CD4-positive, CD25-positive, alpha-beta regulatory T cell (primary cell): ENCODE measurements at regions not wholly inside any gene's neighbourhood (a gene's known extent, or its start where the extent isn't known, plus 50 kb on each side); places are given as distances from the start of the nearest gene placed in this dataset.

Source experiments
- ATAC-seq, 2 donors: fragments of 150-1000 bp; cut with Tn5 transposase; one replicate each; pipeline ENCODE4 v1.10.0; 2021; ENCODE audit warnings: low read depth in 2 of 2, moderate number of reproducible peaks in 2 of 2, moderate library complexity in 1 of 2
- DNase-seq, 3 donors: peaks; one replicate each; pipeline versions ENCODE4 v3.0.0 to v3.0.0-alpha.2; 2012 to 2022; ENCODE audit warnings: mixed read lengths in 1 of 3
- H3K27ac ChIP-seq: one replicate; pipeline ENCODE4 v1.7.0; 2013; ENCODE audit warnings: mild to moderate bottlenecking, low read length; ENCODE audit not compliant: insufficient read depth, poor library complexity, severe bottlenecking
- H3K27me3 ChIP-seq: one replicate; pipeline ENCODE4 v1.7.0; 2013; ENCODE audit warnings: low read length; ENCODE audit not compliant: control insufficient read depth, insufficient read depth
- H3K36me3 ChIP-seq: one replicate; pipeline ENCODE4 v1.7.0; 2013; ENCODE audit warnings: mild to moderate bottlenecking, low read length, moderate library complexity; ENCODE audit not compliant: control insufficient read depth, insufficient read depth
- H3K4me1 ChIP-seq: 2 replicates; pipeline ENCODE4 v1.7.0; 2013; ENCODE audit warnings: mild to moderate bottlenecking, low read length; ENCODE audit not compliant: insufficient read depth, control insufficient read depth, poor library complexity, severe bottlenecking
- H3K4me3 ChIP-seq: one replicate; pipeline ENCODE4 v1.7.0; 2013; ENCODE audit warnings: low read depth, mild to moderate bottlenecking, low read length, moderate library complexity
- H3K9me3 ChIP-seq, 2 experiments: 1 replicate in 1 of 2; 2 replicates in 1 of 2; pipeline ENCODE4 v1.7.0; 2013; ENCODE audit warnings: low read length in 2 of 2, mild to moderate bottlenecking in 1 of 2, moderate library complexity in 1 of 2; ENCODE audit not compliant: control insufficient read depth in 2 of 2
- H3K27ac Mint-ChIP-seq, 3 donors: one replicate each; pipeline ENCODE4 v1.8.0; 2020 to 2022; ENCODE audit warnings: mild to moderate bottlenecking in 3 of 3, mixed read lengths in 3 of 3, moderate library complexity in 2 of 3
- H3K27me3 Mint-ChIP-seq: one replicate; pipeline ENCODE4 v1.8.0; 2022; ENCODE audit warnings: mild to moderate bottlenecking, mixed read lengths
- H3K36me3 Mint-ChIP-seq: one replicate; pipeline ENCODE4 v1.8.0; 2020; ENCODE audit warnings: mixed read lengths
- H3K4me1 Mint-ChIP-seq, 4 donors: one replicate each; pipeline ENCODE4 v1.8.0; 2020 to 2022; ENCODE audit warnings: mixed read lengths in 4 of 4, mild to moderate bottlenecking in 1 of 4
- H3K4me3 Mint-ChIP-seq, 4 donors: one replicate each; pipeline ENCODE4 v1.8.0; 2020 to 2022; ENCODE audit warnings: mild to moderate bottlenecking in 4 of 4, mixed read lengths in 4 of 4, moderate library complexity in 3 of 4
- H3K9me3 Mint-ChIP-seq, 7 donors: one replicate each; pipeline ENCODE4 v1.8.0; 2020 to 2022; ENCODE audit warnings: mixed read lengths in 7 of 7, mild to moderate bottlenecking in 3 of 7, moderate library complexity in 2 of 7

DNA sequence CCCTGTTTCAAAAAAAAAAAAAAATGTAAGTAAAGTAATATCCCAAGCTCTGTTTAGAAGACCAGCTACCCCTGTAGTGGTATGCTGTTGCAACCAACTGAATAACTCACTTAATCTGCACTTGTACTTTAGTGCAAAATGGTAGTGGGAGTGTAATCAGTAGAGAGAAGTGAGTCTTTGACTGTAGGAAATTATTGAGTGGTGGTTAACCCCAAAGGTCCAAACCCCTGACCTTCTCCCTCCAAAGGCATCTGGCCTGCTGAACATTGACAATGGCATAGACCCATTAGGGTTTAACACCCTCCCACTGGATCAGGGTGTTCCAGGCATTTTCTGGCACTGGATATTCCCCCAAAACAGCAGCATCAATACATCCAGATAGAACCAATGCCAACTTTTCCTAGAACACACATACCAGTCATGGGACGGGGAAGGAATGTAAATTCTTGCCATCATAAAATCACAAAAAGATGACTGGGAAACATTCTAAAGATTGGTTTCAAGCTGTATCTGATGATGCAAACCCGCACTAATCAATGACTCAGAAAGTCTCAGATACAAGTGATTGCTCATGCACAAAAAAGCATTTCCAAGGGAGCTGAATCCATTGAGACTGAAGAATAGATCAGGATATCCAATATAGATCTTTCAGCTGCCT lies 110.3 kb downstream of the MRPL39 start:
- no peaks in the 10 kb centered on the region for H3K27me3 Mint-ChIP-seq
- no peaks in the 10 kb centered on the region for H3K9me3 ChIP-seq
- no peak overlapping the region for H3K4me3 ChIP-seq
- no peaks in the 10 kb centered on the region for H3K27me3 ChIP-seq
- no peak overlapping the region for H3K27ac Mint-ChIP-seq
- H3K9me3 Mint-ChIP-seq, result peaks cover 0 to 8% (median 0%) of the 10 kb centered on the region in 7 donors
- peaks cover 4% of the 10 kb centered on the region for H3K36me3 Mint-ChIP-seq
- H3K27ac ChIP-seq, result no peak overlapping the region
- peaks cover 0 to 4% (median 3%) of the 10 kb centered on the region in 4 donors for H3K4me1 Mint-ChIP-seq
- no peaks in the 10 kb centered on the region for H3K36me3 ChIP-seq
- H3K4me3 Mint-ChIP-seq, result no peak overlapping the region
- no peaks in the 10 kb centered on the region for H3K4me1 ChIP-seq
- ATAC-seq (no peak), DNase-seq (no peak)

DNA sequence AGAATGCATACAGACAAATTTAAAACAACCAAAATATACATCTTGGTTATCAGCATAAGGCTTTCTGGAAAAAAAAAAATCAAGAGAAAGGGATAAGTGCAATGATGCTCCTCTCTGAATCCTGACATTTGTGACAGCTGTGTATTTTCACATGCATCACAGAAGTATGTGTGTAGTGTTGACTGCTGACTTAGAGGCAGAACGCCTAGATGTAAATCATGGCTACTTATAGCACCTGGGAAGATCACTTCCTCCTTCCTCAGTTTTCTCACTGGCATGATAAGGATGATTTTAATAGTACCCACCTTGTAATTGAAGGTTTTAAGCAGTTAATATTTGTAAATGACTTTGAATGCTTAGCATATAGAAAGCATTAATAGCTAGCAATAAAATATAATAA lies 112.5 kb downstream of the MRPL39 start:
- H3K4me3 Mint-ChIP-seq, result no peak overlapping the region
- no peak overlapping the region for H3K27ac Mint-ChIP-seq
- no peak for DNase-seq
- no peak overlapping the region for H3K27ac ChIP-seq
- no peak overlapping the region for H3K4me3 ChIP-seq
- ATAC-seq, result no peak
- H3K9me3 Mint-ChIP-seq, result peaks cover 0 to 8% (median 0%) of the 10 kb centered on the region in 7 donors
- H3K36me3 Mint-ChIP-seq, result peaks cover 2% of the 10 kb centered on the region
- no peaks in the 10 kb centered on the region for H3K4me1 ChIP-seq
- H3K9me3 ChIP-seq, result no peaks in the 10 kb centered on the region
- H3K4me1 Mint-ChIP-seq, result peaks cover 0 to 10% (median 2%) of the 10 kb centered on the region in 4 donors
- no peaks in the 10 kb centered on the region for H3K36me3 ChIP-seq
- H3K27me3 Mint-ChIP-seq, result no peaks in the 10 kb centered on the region
- H3K27me3 ChIP-seq, result no peaks in the 10 kb centered on the region

DNA sequence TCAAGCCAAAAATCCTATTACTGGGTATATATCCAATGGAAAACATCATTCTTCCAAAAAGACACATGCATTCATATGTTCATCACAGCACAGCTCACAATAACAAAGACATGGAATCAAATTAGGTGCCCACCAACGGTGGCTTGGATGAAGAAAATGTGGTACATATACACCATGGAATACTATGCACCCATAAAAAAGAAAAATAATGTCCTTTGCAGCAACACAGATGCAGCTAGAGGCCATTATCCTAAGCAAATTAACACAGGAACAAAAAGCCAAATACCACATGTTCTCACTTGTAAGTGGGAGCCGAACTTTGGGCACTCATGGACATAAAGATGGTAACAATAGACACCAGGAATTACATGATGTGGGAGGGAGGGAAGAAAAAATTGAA lies 113.6 kb downstream of the MRPL39 start:
- Histone ChIP-seq H3K4me1 (no peaks in the 10 kb centered on the region), H3K4me3 (no peak overlapping the region), H3K27ac (no peak overlapping the region), H3K27me3 (no peaks in the 10 kb centered on the region), H3K36me3 (no peaks in the 10 kb centered on the region), H3K9me3 (no peaks in the 10 kb centered on the region)
- H3K4me1 Mint-ChIP-seq, result peaks cover 0 to 10% (median 2%) of the 10 kb centered on the region in 4 donors
- no peaks in the 10 kb centered on the region for H3K27me3 Mint-ChIP-seq
- H3K4me3 Mint-ChIP-seq, result no peak overlapping the region
- no peak overlapping the region for H3K27ac Mint-ChIP-seq
- DNase-seq (no peak), ATAC-seq (no peak)
- H3K36me3 Mint-ChIP-seq, result no peaks in the 10 kb centered on the region
- peaks cover 0 to 5% (median 0%) of the 10 kb centered on the region in 7 donors for H3K9me3 Mint-ChIP-seq

DNA sequence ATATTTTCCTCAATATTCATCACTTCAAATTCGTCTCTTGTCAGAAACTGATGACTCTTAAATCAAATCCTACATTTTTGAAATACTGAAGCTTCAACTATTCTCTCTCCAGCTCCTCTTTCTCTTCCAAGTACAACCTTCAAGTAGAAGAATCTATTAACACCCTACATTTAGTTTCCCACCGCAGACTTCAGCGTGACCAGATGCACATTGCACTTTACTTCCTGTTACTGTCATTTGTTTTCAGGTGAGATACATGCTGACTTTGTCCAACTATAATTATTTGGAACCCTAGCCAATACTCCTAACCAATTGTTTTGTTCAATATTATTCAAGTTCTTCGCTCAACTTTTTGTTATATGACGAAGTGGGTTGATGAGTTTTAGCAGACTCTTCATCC lies 116.0 kb downstream of the MRPL39 start:
- ATAC-seq, result no peak
- Mint-ChIP-seq H3K27ac (no peak overlapping the region), H3K9me3 (peaks cover 0 to 2% (median 0%) of the 10 kb centered on the region in 7 donors), H3K27me3 (no peaks in the 10 kb centered on the region), H3K36me3 (no peaks in the 10 kb centered on the region), H3K4me1 (peaks cover 1 to 14% (median 6%) of the 10 kb centered on the region in 4 donors), H3K4me3 (no peak overlapping the region)
- Histone ChIP-seq H3K4me3 (no peak overlapping the region), H3K4me1 (peaks cover 5% of the 10 kb centered on the region), H3K27ac (no peak overlapping the region), H3K9me3 (no peaks in the 10 kb centered on the region), H3K36me3 (no peaks in the 10 kb centered on the region), H3K27me3 (no peaks in the 10 kb centered on the region)
- DNase-seq, result no peak

DNA sequence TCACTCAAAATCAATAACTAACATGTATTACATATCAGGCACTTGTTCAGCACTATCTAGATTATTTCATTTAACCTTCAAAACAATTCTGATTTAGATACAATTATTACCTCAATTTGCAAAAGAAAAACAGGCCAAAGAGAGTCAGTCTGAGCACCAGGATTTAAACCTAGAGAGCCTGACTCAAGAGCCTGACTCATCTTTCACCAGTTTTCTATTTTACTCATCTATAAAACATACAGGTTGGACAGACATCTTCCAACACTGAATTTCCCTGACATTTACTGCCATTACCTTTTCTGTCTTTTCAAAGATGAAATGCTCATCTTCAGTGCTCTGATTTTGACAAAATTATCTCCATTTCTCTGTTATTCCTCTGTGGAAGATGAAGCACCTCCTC lies 116.5 kb downstream of the MRPL39 start:
- no peaks in the 10 kb centered on the region for H3K9me3 ChIP-seq
- H3K36me3 ChIP-seq, result no peaks in the 10 kb centered on the region
- H3K27me3 ChIP-seq, result no peaks in the 10 kb centered on the region
- ATAC-seq (no peak), DNase-seq (no peak)
- no peak overlapping the region for H3K27ac ChIP-seq
- Mint-ChIP-seq H3K4me1 (peaks cover 5 to 14% (median 10%) of the 10 kb centered on the region in 4 donors), H3K36me3 (no peaks in the 10 kb centered on the region), H3K4me3 (no peak overlapping the region), H3K27me3 (no peaks in the 10 kb centered on the region), H3K27ac (no peak overlapping the region), H3K9me3 (peaks cover 0 to 2% (median 0%) of the 10 kb centered on the region in 7 donors)
- H3K4me1 ChIP-seq, result peaks cover 5% of the 10 kb centered on the region
- no peak overlapping the region for H3K4me3 ChIP-seq

DNA sequence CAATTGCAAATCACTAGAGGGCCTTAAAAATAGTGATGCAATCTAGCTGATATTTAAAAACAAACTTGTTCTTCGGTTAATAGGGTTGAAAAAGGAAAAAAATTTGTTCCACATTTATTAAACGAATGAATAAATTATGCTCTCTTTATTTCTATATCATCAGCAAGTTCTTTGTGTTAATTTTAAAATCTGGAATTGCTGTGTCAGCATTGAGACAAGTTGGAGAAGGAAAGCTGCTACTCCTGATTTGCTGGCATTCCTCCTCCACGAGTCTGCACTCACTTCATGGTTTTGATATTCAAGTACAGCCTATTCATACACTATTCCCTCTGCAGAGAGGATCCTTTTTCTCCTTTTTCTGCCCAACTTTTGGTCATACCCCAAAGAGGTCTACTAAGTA lies 117.6 kb downstream of the MRPL39 start:
- Mint-ChIP-seq H3K27ac (no peak overlapping the region), H3K4me3 (no peak overlapping the region), H3K27me3 (no peaks in the 10 kb centered on the region), H3K4me1 (peaks cover 6 to 14% (median 12%) of the 10 kb centered on the region in 4 donors), H3K36me3 (no peaks in the 10 kb centered on the region), H3K9me3 (peaks cover 0 to 2% (median 0%) of the 10 kb centered on the region in 7 donors)
- Histone ChIP-seq H3K27me3 (no peaks in the 10 kb centered on the region), H3K36me3 (no peaks in the 10 kb centered on the region), H3K4me1 (peaks cover 5% of the 10 kb centered on the region), H3K27ac (no peak overlapping the region), H3K9me3 (no peaks in the 10 kb centered on the region), H3K4me3 (no peak overlapping the region)
- no peak for ATAC-seq
- DNase-seq, result no peak

DNA sequence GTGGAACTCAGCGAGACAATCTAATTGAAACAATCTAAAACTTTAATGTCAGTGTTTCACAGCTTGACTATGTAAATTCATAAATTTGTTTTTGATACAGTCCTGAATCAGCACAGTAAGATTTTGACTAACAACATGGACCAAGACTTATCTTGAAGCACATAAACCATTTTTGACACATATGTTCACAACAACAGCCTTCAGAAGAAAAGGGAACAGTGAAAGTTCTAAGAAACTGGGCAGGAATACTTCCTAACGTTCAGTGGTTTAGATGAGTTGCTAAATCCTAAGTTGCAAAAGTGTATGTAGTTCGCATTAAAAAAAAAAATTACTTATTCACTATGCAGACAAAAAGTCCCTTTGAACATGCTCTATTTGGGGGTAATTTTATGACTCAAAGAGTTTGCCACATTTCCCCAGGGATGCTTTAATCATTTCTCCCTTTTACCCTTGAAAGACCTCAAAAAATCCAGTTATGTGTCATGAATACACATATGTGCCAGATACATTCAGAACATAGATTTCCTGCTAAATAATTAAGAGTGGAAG lies 120.2 kb downstream of the MRPL39 start:
- Histone ChIP-seq H3K4me3 (no peak overlapping the region), H3K27ac (no peak overlapping the region), H3K27me3 (no peaks in the 10 kb centered on the region), H3K9me3 (peaks cover 3 to 6% of the 10 kb centered on the region in 2 experiments), H3K36me3 (no peaks in the 10 kb centered on the region), H3K4me1 (peaks cover 5% of the 10 kb centered on the region)
- no peak overlapping the region for H3K27ac Mint-ChIP-seq
- H3K27me3 Mint-ChIP-seq, result no peaks in the 10 kb centered on the region
- ATAC-seq, result no peak
- DNase-seq, result peak in 1 of 3 donors; percentile 32
- peaks cover 0 to 16% (median 2%) of the 10 kb centered on the region in 7 donors for H3K9me3 Mint-ChIP-seq
- no peak overlapping the region for H3K4me3 Mint-ChIP-seq
- peaks cover 6 to 13% (median 11%) of the 10 kb centered on the region in 4 donors for H3K4me1 Mint-ChIP-seq
- no peaks in the 10 kb centered on the region for H3K36me3 Mint-ChIP-seq

DNA sequence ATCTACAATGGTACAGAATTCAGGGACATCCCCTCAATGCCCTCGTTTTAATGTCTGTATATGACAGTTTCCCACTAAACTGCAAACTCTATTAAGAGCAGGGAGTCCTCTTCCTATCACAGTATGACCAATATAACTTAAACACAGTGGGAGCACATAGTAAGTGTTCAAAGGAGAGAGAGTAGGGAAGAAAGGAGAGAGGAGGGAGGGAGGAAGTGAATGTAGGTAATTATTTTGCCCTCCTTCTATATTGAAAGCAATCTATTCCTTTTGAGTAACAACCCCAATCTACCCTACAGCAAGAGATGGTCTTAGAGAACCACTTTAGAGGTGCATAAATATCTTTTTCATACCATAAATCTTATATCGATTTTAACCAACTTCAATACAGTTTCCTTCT lies 121.4 kb downstream of the MRPL39 start:
- Mint-ChIP-seq H3K36me3 (peaks cover 6% of the 10 kb centered on the region), H3K27ac (no peak overlapping the region), H3K27me3 (no peaks in the 10 kb centered on the region), H3K9me3 (peaks cover 0 to 28% (median 10%) of the 10 kb centered on the region in 7 donors), H3K4me1 (peaks cover 5 to 10% (median 10%) of the 10 kb centered on the region in 4 donors), H3K4me3 (no peak overlapping the region)
- ATAC-seq, result no peak
- H3K27ac ChIP-seq, result no peak overlapping the region
- peaks cover 6 to 15% of the 10 kb centered on the region in 2 experiments for H3K9me3 ChIP-seq
- DNase-seq, result no peak
- peaks cover 5% of the 10 kb centered on the region for H3K4me1 ChIP-seq
- no peaks in the 10 kb centered on the region for H3K27me3 ChIP-seq
- H3K36me3 ChIP-seq, result no peaks in the 10 kb centered on the region
- H3K4me3 ChIP-seq, result no peak overlapping the region
